PC-3 (cell line): ENCODE measurements at regions not wholly inside any gene's neighbourhood (a gene's known extent, or its start where the extent isn't known, plus 50 kb on each side); places are given as distances from the start of the nearest gene placed in this dataset.

Experiments
- CTCF ChIP-seq: fragments of 300-600 bp; sonication (generic); conservative IDR thresholded peaks from 2 replicates; pipeline ENCODE4 v1.5.1; 2017; ENCODE audit warnings: antibody characterized with exemption, low read depth, mild to moderate bottlenecking, low read length
- EZH2 ChIP-seq: fragments of 300-600 bp; sonication (generic); IDR thresholded peaks from one replicate; pipeline ENCODE4 v1.6.1; 2017; ENCODE audit warnings: antibody characterized with exemption, mild to moderate bottlenecking, low read length; ENCODE audit not compliant: unreplicated experiment

- TF ChIP-seq CTCF, result no peak
- no peak for TF ChIP-seq EZH2
These were observed 124.5 kb upstream of the CIBAR2 start for GRCh38 chr16:85236818-85237150.
